SK-N-MC (cell line): ENCODE measurements at regions not wholly inside any gene's neighbourhood (a gene's known extent, or its start where the extent isn't known, plus 50 kb on each side); places are given as distances from the start of the nearest gene placed in this dataset.

Experiments used
- EZH2 ChIP-seq: fragments of 200-600 bp; sonication (generic); IDR thresholded peaks from one replicate; pipeline ENCODE4 v1.6.1; 2017; ENCODE audit warnings: antibody characterized with exemption
- FOXP2 ChIP-seq: optimal IDR thresholded peaks from 2 replicates; pipeline ENCODE3; 2011; ENCODE audit warnings: mild to moderate bottlenecking, moderate library complexity; ENCODE audit not compliant: insufficient read depth; ENCODE audit errors: extremely low read length, control extremely low read depth
- POLR2AphosphoS5 ChIP-seq: IDR thresholded peaks from 2 replicates; pipeline ENCODE4 v1.6.1; 2012; ENCODE audit warnings: mild to moderate bottlenecking, low read depth, low read length, borderline replicate concordance

- TF ChIP-seq POLR2AphosphoS5, result no peak
- TF ChIP-seq EZH2, result no peak
- TF ChIP-seq FOXP2, result no peak
Observed at GRCh38 chr11:47912843-47913437, 64.8 kb upstream of the NUP160 start.
